IMR-90 (cell line): ENCODE measurements at regions not wholly inside any gene's neighbourhood (a gene's known extent, or its start where the extent isn't known, plus 50 kb on each side); places are given as distances from the start of the nearest gene placed in this dataset.
A peak's percentile ranks its signal among the peaks of the same experiment; 100 is the strongest.

Source experiments
- ATAC-seq: fragments of 200-7000 bp; cut with Tn5 transposase; 2 replicates; pipeline ENCODE4 v1.9.1; 2020; ENCODE audit warnings: low read depth, mild to moderate bottlenecking, moderate library complexity
- BruUV-seq: library from RNA; stranded (reverse); fragments of 400-500 nt; replicated peaks from 2 replicates; lab custom pipeline; 2021; lab: Mats Ljungman, UMichigan
- CTCF ChIA-PET: fragments of 300-600 bp; formaldehyde crosslinking; extraction: SDS; loops from one replicate; lab custom pipeline; 2021; ENCODE audit warnings: antibody characterized with exemption; lab: Yijun Ruan, JAX
- POLR2A ChIA-PET: fragments of 300-600 bp; sonication (Branson Sonifier 250); formaldehyde crosslinking; loops from one replicate; lab custom pipeline; 2022; ENCODE audit warnings: antibody characterized with exemption; ENCODE audit not compliant: unreplicated experiment; lab: Charles Lee
- DNase-seq: peaks from one replicate; pipeline ENCODE4 v3.0.0; 2013
- H2AFZ ChIP-seq: replicated peaks from 2 replicates; pipeline ENCODE3; 2013; ENCODE audit warnings: low read length, mild to moderate bottlenecking; ENCODE audit not compliant: poor library complexity
- H2AK5ac ChIP-seq: 2 replicates; pipeline ENCODE4 v1.6.1; 2013; ENCODE audit warnings: low read depth, low read length, inconsistent platforms
- H2AK9ac ChIP-seq: replicated peaks from 2 replicates; pipeline ENCODE3; 2013; ENCODE audit warnings: mild to moderate bottlenecking, low read depth, low read length, moderate library complexity; ENCODE audit not compliant: poor library complexity
- H2BK120ac ChIP-seq: 2 replicates; pipeline ENCODE4 v1.6.1; 2013; ENCODE audit warnings: low read depth, low read length, inconsistent platforms
- H2BK15ac ChIP-seq: 3 replicates; pipeline ENCODE4 v1.6.1; 2013; ENCODE audit warnings: low read depth, low read length, inconsistent platforms
- H2BK20ac ChIP-seq: 2 replicates; pipeline ENCODE4 v1.6.1; 2013; ENCODE audit warnings: low read depth, mild to moderate bottlenecking, inconsistent platforms, low read length, moderate library complexity
- H2BK5ac ChIP-seq: 2 replicates; pipeline ENCODE4 v1.6.1; 2013; ENCODE audit warnings: mild to moderate bottlenecking, low read depth, low read length, inconsistent platforms; ENCODE audit not compliant: poor library complexity, severe bottlenecking
- H3K14ac ChIP-seq: replicated peaks from 2 replicates; pipeline ENCODE4 v1.6.1; 2013; ENCODE audit warnings: low read depth, low read length, inconsistent platforms
- H3K18ac ChIP-seq: 2 replicates; pipeline ENCODE4 v1.6.1; 2013; ENCODE audit warnings: low read depth, low read length, control low read depth
- H3K23ac ChIP-seq: 2 replicates; pipeline ENCODE4 v1.6.1; 2013; ENCODE audit warnings: low read depth, low read length, inconsistent platforms
- H3K27ac ChIP-seq: 2 replicates; pipeline ENCODE4 v1.5.1; 2013; ENCODE audit warnings: mild to moderate bottlenecking, control low read depth, low read length; ENCODE audit not compliant: insufficient read depth
- H3K27me3 ChIP-seq: 2 replicates; pipeline ENCODE4 v1.6.1; 2013; ENCODE audit warnings: low read length; ENCODE audit not compliant: control insufficient read depth, insufficient read depth
- H3K36me3 ChIP-seq: 2 replicates; pipeline ENCODE4 v1.6.1; 2013; ENCODE audit warnings: low read length, mixed read lengths; ENCODE audit not compliant: control insufficient read depth, insufficient read depth
- H3K4ac ChIP-seq: 2 replicates; pipeline ENCODE4 v1.6.1; 2013; ENCODE audit warnings: low read depth, low read length, inconsistent platforms
- H3K4me1 ChIP-seq: 2 replicates; pipeline ENCODE4 v1.6.1; 2013; ENCODE audit warnings: low read length, mixed read lengths; ENCODE audit not compliant: control insufficient read depth, insufficient read depth
- H3K4me2 ChIP-seq: 2 replicates; pipeline ENCODE4 v1.6.1; 2013; ENCODE audit warnings: low read depth, mild to moderate bottlenecking, control low read depth, low read length, moderate library complexity
- H3K4me3 ChIP-seq: 2 replicates; pipeline ENCODE4 v1.5.1; 2013; ENCODE audit warnings: low read depth, mild to moderate bottlenecking, control low read depth, low read length, moderate library complexity; ENCODE audit not compliant: insufficient read depth
- H3K56ac ChIP-seq: 2 replicates; pipeline ENCODE4 v1.6.1; 2013; ENCODE audit warnings: low read length, inconsistent platforms; ENCODE audit not compliant: insufficient read depth; ENCODE audit errors: extremely low read depth
- H3K79me1 ChIP-seq, 2 experiments: 2 replicates each; pipeline ENCODE4 v1.6.1; 2013; ENCODE audit warnings: low read length in 2 of 2, inconsistent platforms in 1 of 2, low read depth in 1 of 2
- H3K9ac ChIP-seq: 2 replicates; pipeline ENCODE4 v1.6.1; 2013; ENCODE audit warnings: low read depth, low read length, control low read depth
- H3K9me1 ChIP-seq: 2 replicates; pipeline ENCODE4 v1.6.1; 2013; ENCODE audit warnings: low read length, inconsistent platforms; ENCODE audit not compliant: insufficient read depth
- H3K9me3 ChIP-seq: 2 replicates; pipeline ENCODE4 v1.6.1; 2013; ENCODE audit warnings: low read length; ENCODE audit not compliant: control insufficient read depth, insufficient read depth
- H4K20me1 ChIP-seq: 2 replicates; pipeline ENCODE4 v1.6.1; 2013; ENCODE audit warnings: low read length, inconsistent platforms; ENCODE audit not compliant: insufficient read depth
- H4K5ac ChIP-seq: 2 replicates; pipeline ENCODE4 v1.6.1; 2013; ENCODE audit warnings: mild to moderate bottlenecking, low read depth, low read length, control low read depth
- H4K8ac ChIP-seq, 2 experiments: 2 replicates each; pipeline ENCODE4 v1.6.1; 2013; ENCODE audit warnings: low read depth in 2 of 2, low read length in 2 of 2, control low read depth in 1 of 2, inconsistent platforms in 1 of 2
- H4K91ac ChIP-seq: 2 replicates; pipeline ENCODE4 v1.6.1; 2013; ENCODE audit warnings: low read depth, low read length, inconsistent platforms; ENCODE audit not compliant: insufficient read depth
- BHLHE40 ChIP-seq: fragments of 150-350 bp; IDR thresholded peaks from 2 replicates; pipeline ENCODE4 v1.6.1; 2016; ENCODE audit warnings: mild to moderate bottlenecking, low read depth, low read length
- CEBPB ChIP-seq: IDR thresholded peaks from 2 replicates; pipeline ENCODE4 v1.6.1; 2012; ENCODE audit warnings: low read depth, low read length, improper control_type of control experiment
- CHD1 ChIP-seq: IDR thresholded peaks from 2 replicates; pipeline ENCODE4 v1.6.1; 2012; ENCODE audit warnings: low read depth, low read length, improper control_type of control experiment
- ELK1 ChIP-seq: fragments of 150-350 bp; IDR thresholded peaks from 2 replicates; pipeline ENCODE4 v1.6.1; 2016; ENCODE audit warnings: low read depth, mild to moderate bottlenecking, low read length, moderate library complexity, borderline replicate concordance
- MAFK ChIP-seq: IDR thresholded peaks from 2 replicates; pipeline ENCODE4 v1.6.1; 2012; ENCODE audit warnings: low read depth, low read length, improper control_type of control experiment
- MAZ ChIP-seq: IDR thresholded peaks from 2 replicates; pipeline ENCODE4 v1.6.1; 2012; ENCODE audit warnings: low read depth, mild to moderate bottlenecking, low read length, improper control_type of control experiment, moderate library complexity, borderline replicate concordance
- MXI1 ChIP-seq: IDR thresholded peaks from 2 replicates; pipeline ENCODE4 v1.6.1; 2012; ENCODE audit warnings: low read depth, mild to moderate bottlenecking, low read length, moderate library complexity, borderline replicate concordance
- POLR2A ChIP-seq: IDR thresholded peaks from 2 replicates; pipeline ENCODE4 v1.6.1; 2012; ENCODE audit warnings: mild to moderate bottlenecking, low read depth, low read length
- RAD21 ChIP-seq: IDR thresholded peaks from 2 replicates; pipeline ENCODE4 v1.6.1; 2012; ENCODE audit warnings: low read length, improper control_type of control experiment
- RCOR1 ChIP-seq: IDR thresholded peaks from 2 replicates; pipeline ENCODE4 v1.6.1; 2012; ENCODE audit warnings: mild to moderate bottlenecking, low read length, improper control_type of control experiment; ENCODE audit not compliant: insufficient replicate concordance
- RFX5 ChIP-seq: IDR thresholded peaks from 2 replicates; pipeline ENCODE4 v1.8.0; 2012; ENCODE audit warnings: low read depth, mild to moderate bottlenecking, low read length, moderate library complexity
- SMC3 ChIP-seq: fragments of 150-350 bp; IDR thresholded peaks from 2 replicates; pipeline ENCODE4 v1.6.1; 2016; ENCODE audit warnings: low read depth, mild to moderate bottlenecking, antibody characterized with exemption, low read length, moderate library complexity
- USF2 ChIP-seq: fragments of 150-350 bp; IDR thresholded peaks from 2 replicates; pipeline ENCODE4 v1.6.1; 2017; ENCODE audit warnings: mild to moderate bottlenecking, antibody characterized with exemption, low read length, low read depth
- WGBS, 2 experiments: methylation state at CpG; one replicate each; pipeline versions ENCODE4 v1.1.5 to v1.1.7; 2013; ENCODE audit warnings: missing lambda C conversion rate in 2 of 2; ENCODE audit not compliant: insufficient read length in 1 of 2; ENCODE audit errors: extremely low coverage in 2 of 2; 5-methylcytosine and 5-hydroxymethylcytosine counted together
- dilution Hi-C: fragments of 300-500 bp; cut with HindIII; formaldehyde crosslinking; loops from one replicate; pipeline ENCODE4 v1.14.3; 2018; ENCODE audit warnings: low sequenced_read_pairs; ENCODE audit not compliant: unreplicated experiment
- in situ Hi-C: fragments of 300-500 bp; cut with MboI; formaldehyde crosslinking; loops from 3 replicates; pipeline ENCODE4 v1.14.3; 2019; ENCODE audit warnings: low sequenced_read_pairs, inconsistent platforms, mixed read lengths
- intact Hi-C: fragments of 100-400 bp; cut with micrococcal nuclease; formaldehyde crosslinking; loops from 2 replicates; pipeline ENCODE4 v1.10.0; 2022

GRCh38 chr2:145186303-145186702 lies 666.4 kb upstream of the ZEB2 start:
- in situ Hi-C loops: no loop called here
- TF ChIP-seq RFX5 (no peak), CEBPB (no peak), RCOR1 (no peak), BHLHE40 (no peak), MXI1 (no peak), MAZ (no peak), MAFK (no peak), USF2 (no peak), ELK1 (no peak), POLR2A (no peak), CHD1 (no peak), SMC3 (no peak), RAD21 (no peak)
- H3K56ac ChIP-seq: no peak overlapping the region
- H2BK120ac ChIP-seq: no peak overlapping the region
- no peak overlapping the region for H3K9ac ChIP-seq
- no peak overlapping the region for H2BK5ac ChIP-seq
- no peak overlapping the region for H3K4me2 ChIP-seq
- BruUV-seq: no TSS peak
- ATAC-seq (no peak), DNase-seq (peak; percentile 23)
- 0 out of 2 replicates have a peak, but pooled peaks cover 1% of the 10 kb centered on the region for H3K9me1 ChIP-seq
- H3K9me3 ChIP-seq: no peaks in the 10 kb centered on the region
- H3K4me1 ChIP-seq: peaks cover 1% of the 10 kb centered on the region; the same call in 1 of the 2 replicates
- no peak overlapping the region for H3K23ac ChIP-seq
- no peak overlapping the region for H3K27ac ChIP-seq
- H2AK9ac ChIP-seq: no peak overlapping the region
- H4K8ac ChIP-seq: peak overlapping the region in 1 of 2 experiments; percentile 30; a peak in 1 of 4 replicates
- no peaks in the 10 kb centered on the region for H4K20me1 ChIP-seq
- ChIA-PET POLR2A (no interaction called here), CTCF (interaction anchor here (0.7 kb wide), 1 partner anchor 206 kb away, joined by 3 read pairs; no protein-coding TSS in a partner anchor)
- H4K91ac ChIP-seq: no peak overlapping the region
- dilution Hi-C loops: no loop called here
- H3K18ac ChIP-seq: no peak overlapping the region
- H3K36me3 ChIP-seq: no peaks in the 10 kb centered on the region
- no peak overlapping the region for H2AK5ac ChIP-seq
- H3K79me1 ChIP-seq: no peaks in the 10 kb centered on the region
- 79% methylated on average over 3 of the region's 4 CpGs; no CpG with 5 or more reads in 1 of the 2 experiments for WGBS, 2 experiments
- no peak overlapping the region for H3K4me3 ChIP-seq
- intact Hi-C loops: loop anchor here (10.0 kb wide), 1 partner anchor 1048 kb away; no protein-coding TSS in a partner anchor
- no peak overlapping the region for H2AFZ ChIP-seq
- H3K14ac ChIP-seq: no peak overlapping the region
- H3K4ac ChIP-seq: no peak overlapping the region
- H3K27me3 ChIP-seq: no peaks in the 10 kb centered on the region
- peak overlapping the region; percentile 72; the same call in 1 of the 2 replicates for H2BK20ac ChIP-seq
- no peak overlapping the region for H4K5ac ChIP-seq
- no peak overlapping the region for H2BK15ac ChIP-seq
